ENCODE measurements at regions not wholly inside any gene's neighbourhood (a gene's known extent, or its start where the extent isn't known, plus 50 kb on each side); places are given as distances from the start of the nearest gene placed in this dataset.

GRCh38 chrX:74178536-74178935, 125.4 kb upstream of the ZCCHC13 start:
- peak in 2 of 8 experiments; percentile 30 to 41 for ATAC-seq (replicated peaks in 6 of 8)
- H3K4me1 ChIP-seq (replicated peaks in 1 of 2): no peaks in the 10 kb centered on the region
- 0 to 36% (median 20%) methylated on average over 1 to 8 of the region's 12 CpGs; no CpG with 5 or more reads in 5 of the 10 experiments for WGBS, 10 experiments
- H3K27ac ChIP-seq: no peak overlapping the region
- in situ Hi-C loops (cut with MboI; ENCODE audit: low pct_unique_long_range_greater_than_20kb in 2 of 9, low sequenced_read_pairs in 9 of 9, unreplicated experiment in 9 of 9): no loop called here
- no peak overlapping the region for H3K4me3 ChIP-seq

DNA sequence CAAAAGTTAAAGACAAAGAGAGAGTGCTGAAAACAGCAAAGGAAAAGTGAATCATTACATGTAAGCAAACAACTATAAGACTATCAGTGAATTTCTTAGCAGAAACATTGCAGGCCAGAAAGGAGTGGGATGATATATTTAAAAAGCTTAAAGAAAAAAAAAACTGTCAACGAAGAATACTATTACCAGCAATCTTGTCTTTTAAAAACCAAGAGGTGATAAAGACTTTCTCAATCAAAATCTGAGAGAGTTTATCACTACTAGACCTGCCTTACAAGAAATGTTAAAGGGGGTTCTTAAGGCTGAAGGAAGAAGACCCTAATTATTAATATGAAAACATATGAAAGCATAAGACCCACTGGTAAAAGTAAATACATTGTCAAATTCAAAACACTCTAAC, 132.5 kb upstream of the ZCCHC13 start:
- 25 to 100% (median 81%) methylated on average over 1 of the region's 1 CpG; no CpG with 5 or more reads in 4 of the 10 experiments for WGBS, 10 experiments
- in situ Hi-C loops (cut with MboI; ENCODE audit: low pct_unique_long_range_greater_than_20kb in 2 of 9, low sequenced_read_pairs in 9 of 9, unreplicated experiment in 9 of 9): no loop called here

GRCh38 chrX:74162199-74162598, 141.8 kb upstream of the ZCCHC13 start:
- no peak overlapping the region for H3K4me3 ChIP-seq
- no peak for ATAC-seq (replicated peaks in 6 of 8)
- in situ Hi-C loops (cut with MboI; ENCODE audit: low pct_unique_long_range_greater_than_20kb in 2 of 9, low sequenced_read_pairs in 9 of 9, unreplicated experiment in 9 of 9): no loop called here
- no peaks in the 10 kb centered on the region for H3K4me1 ChIP-seq (replicated peaks in 1 of 2)
- H3K27ac ChIP-seq: no peak overlapping the region
- 75 to 100% (median 100%) methylated on average over 1 to 2 of the region's 20 CpGs; no CpG with 5 or more reads in 7 of the 10 experiments for WGBS, 10 experiments

More for the DNA sequence above, 132.5 kb upstream of the ZCCHC13 start:
- Histone ChIP-seq H3K4me3 (no peak overlapping the region), H3K27ac (no peak overlapping the region), H3K4me1 (replicated peaks in 1 of 2) (no peaks in the 10 kb centered on the region)
- no peak for ATAC-seq (replicated peaks in 6 of 8)

DNA sequence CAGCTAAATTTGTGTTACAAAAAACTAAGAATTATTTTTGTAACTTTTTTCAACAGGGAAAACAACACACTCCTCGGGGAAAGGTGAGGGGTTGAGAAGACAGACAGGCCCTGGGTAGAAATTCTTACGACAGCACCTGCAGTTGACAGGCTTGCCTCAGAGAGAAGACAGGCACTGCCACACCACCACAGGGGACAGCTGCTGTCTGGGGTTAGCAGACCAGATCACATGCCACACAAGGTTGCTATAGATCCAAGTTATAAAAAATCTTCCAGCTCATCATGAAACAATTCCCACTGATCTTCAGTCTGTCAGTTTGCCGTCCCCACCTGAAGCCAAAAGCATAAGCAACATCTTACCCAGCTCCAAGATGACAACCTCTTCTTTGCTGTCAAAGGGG, 143.2 kb upstream of the ZCCHC13 start:
- in situ Hi-C loops (cut with MboI; ENCODE audit: low pct_unique_long_range_greater_than_20kb in 2 of 9, low sequenced_read_pairs in 9 of 9, unreplicated experiment in 9 of 9): no loop called here
- Histone ChIP-seq H3K27ac (no peak overlapping the region), H3K4me1 (replicated peaks in 1 of 2) (no peaks in the 10 kb centered on the region), H3K4me3 (no peak overlapping the region)
- ATAC-seq (replicated peaks in 6 of 8): no peak
- WGBS, 10 experiments: 52 to 100% methylated on average over 1 to 3 of the region's 3 CpGs; no CpG with 5 or more reads in 8 of the 10 experiments

DNA sequence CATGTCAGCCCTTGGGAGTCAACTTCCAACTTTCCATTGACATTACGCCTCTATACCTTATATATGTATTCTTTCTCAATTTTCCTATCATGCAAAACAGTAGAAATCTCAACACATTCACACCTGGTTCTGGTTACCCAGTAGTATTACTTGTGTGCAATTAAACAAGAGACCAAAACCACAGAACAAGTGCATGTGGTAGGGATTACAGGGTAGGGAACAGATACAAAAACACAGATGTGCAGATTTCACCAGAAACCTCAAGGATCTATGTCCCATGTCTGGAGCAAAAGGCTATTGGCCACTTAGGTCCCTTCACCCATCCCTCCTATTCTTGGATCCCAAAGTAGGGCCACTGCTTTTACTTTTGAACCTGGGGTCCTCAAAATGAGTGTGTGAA, 143.6 kb upstream of the ZCCHC13 start:
- Histone ChIP-seq H3K27ac (no peak overlapping the region), H3K4me1 (replicated peaks in 1 of 2) (no peaks in the 10 kb centered on the region), H3K4me3 (no peak overlapping the region)
- 0 to 83% (median 60%) methylated on average over 1 of the region's 1 CpG; no CpG with 5 or more reads in 7 of the 10 experiments for WGBS, 10 experiments
- ATAC-seq (replicated peaks in 6 of 8): no peak
- in situ Hi-C loops (cut with MboI; ENCODE audit: low pct_unique_long_range_greater_than_20kb in 2 of 9, low sequenced_read_pairs in 9 of 9, unreplicated experiment in 9 of 9): no loop called here

DNA sequence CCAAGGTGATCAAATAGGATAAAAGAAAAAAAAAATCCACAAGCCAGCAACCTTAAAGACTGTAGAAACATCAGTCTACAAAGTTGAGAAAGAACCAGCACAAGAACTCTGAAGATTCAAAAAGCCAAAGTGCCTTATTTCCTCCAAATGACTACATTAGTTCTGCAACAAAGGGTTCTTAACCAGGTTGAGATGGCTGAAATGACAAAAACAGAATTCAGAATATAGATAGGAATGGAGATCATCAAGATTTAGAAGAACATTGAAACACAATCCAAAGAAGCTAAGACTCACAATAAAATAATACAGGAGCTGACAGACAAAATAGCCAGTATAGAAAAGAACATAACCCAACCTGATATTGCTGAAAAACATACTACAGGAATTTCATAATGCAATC, 156.5 kb upstream of the ZCCHC13 start:
- in situ Hi-C loops (cut with MboI; ENCODE audit: low pct_unique_long_range_greater_than_20kb in 2 of 9, low sequenced_read_pairs in 9 of 9, unreplicated experiment in 9 of 9): loop anchor here in 2 of 9 experiments (25.0 kb wide), 1 partner anchor 285 kb away; the partner anchor contains the start of gene XIST (in 2 of the 2)
- Histone ChIP-seq H3K4me3 (no peak overlapping the region), H3K27ac (no peak overlapping the region), H3K4me1 (replicated peaks in 1 of 2) (no peaks in the 10 kb centered on the region)
- ATAC-seq (replicated peaks in 6 of 8): no peak

GRCh38 chrX:74138943-74139342, 165.0 kb upstream of the ZCCHC13 start:
- in situ Hi-C loops (cut with MboI; ENCODE audit: low pct_unique_long_range_greater_than_20kb in 2 of 9, low sequenced_read_pairs in 9 of 9, unreplicated experiment in 9 of 9): loop anchor here in 3 of 9 experiments (10.0 to 25.0 kb wide), 2 partner anchors 277 to 284 kb away; partner anchors contain the start of gene XIST (in 3 of the 3)
- no peaks in the 10 kb centered on the region for H3K4me1 ChIP-seq (replicated peaks in 1 of 2)
- no peak overlapping the region for H3K27ac ChIP-seq
- H3K4me3 ChIP-seq: no peak overlapping the region
- no peak for ATAC-seq (replicated peaks in 6 of 8)

DNA sequence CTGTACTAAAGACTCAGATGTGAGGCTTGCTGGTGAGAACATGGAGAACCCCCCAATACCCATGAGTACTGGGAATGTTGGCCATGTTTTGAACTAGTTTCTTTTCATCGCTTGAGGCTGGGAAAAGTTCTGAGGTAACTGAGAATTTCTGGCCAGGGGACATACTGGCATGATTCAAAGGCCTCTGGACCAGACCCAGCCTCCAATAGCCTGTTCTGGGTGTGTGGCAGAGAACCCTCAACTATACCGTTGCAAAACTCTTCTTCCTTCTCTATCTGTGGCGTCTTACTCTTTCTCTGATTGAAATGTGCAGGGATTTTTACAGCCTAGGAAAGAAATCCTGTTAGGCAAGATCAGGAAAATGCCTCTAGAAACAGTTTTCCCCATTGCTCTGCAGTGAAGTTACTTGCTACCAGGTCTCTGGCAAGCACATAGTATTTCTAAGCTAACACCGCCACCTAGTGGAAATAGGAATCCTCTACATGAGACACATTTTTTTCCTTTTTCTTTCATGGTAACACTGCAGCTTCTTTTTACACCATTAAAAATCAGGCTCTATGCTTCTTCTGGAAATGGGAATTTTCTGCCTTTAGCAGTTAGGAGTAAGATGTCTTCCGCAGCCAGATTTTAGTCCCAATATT, 170.7 kb upstream of the ZCCHC13 start:
- no peaks in the 10 kb centered on the region for H3K4me1 ChIP-seq (replicated peaks in 1 of 2)
- 0 to 50% (median 5%) methylated on average over 1 to 3 of the region's 5 CpGs; no CpG with 5 or more reads in 4 of the 10 experiments for WGBS, 10 experiments
- in situ Hi-C loops (cut with MboI; ENCODE audit: low pct_unique_long_range_greater_than_20kb in 2 of 9, low sequenced_read_pairs in 9 of 9, unreplicated experiment in 9 of 9): loop anchor here in 3 of 9 experiments (10.0 to 25.0 kb wide), 2 partner anchors 271 to 278 kb away; partner anchors contain the start of gene XIST (in 3 of the 3)
- no peak overlapping the region for H3K4me3 ChIP-seq
- peak in 7 of 8 experiments; percentile 46 to 77 (median 65) for ATAC-seq (replicated peaks in 6 of 8)
- no peak overlapping the region for H3K27ac ChIP-seq

GRCh38 chrX:74132280-74132679, 171.7 kb upstream of the ZCCHC13 start:
- in situ Hi-C loops (cut with MboI; ENCODE audit: low pct_unique_long_range_greater_than_20kb in 2 of 9, low sequenced_read_pairs in 9 of 9, unreplicated experiment in 9 of 9): loop anchor here in 3 of 9 experiments (10.0 to 25.0 kb wide), 2 partner anchors 270 to 277 kb away; partner anchors contain the start of gene XIST (in 3 of the 3)
- no peak overlapping the region for H3K4me3 ChIP-seq
- no peaks in the 10 kb centered on the region for H3K4me1 ChIP-seq (replicated peaks in 1 of 2)
- 10 to 60% (median 40%) methylated on average over 1 to 3 of the region's 4 CpGs; no CpG with 5 or more reads in 5 of the 10 experiments for WGBS, 10 experiments
- ATAC-seq (replicated peaks in 6 of 8): peak in 5 of 8 experiments; percentile 40 to 80 (median 63)
- H3K27ac ChIP-seq: no peak overlapping the region

DNA sequence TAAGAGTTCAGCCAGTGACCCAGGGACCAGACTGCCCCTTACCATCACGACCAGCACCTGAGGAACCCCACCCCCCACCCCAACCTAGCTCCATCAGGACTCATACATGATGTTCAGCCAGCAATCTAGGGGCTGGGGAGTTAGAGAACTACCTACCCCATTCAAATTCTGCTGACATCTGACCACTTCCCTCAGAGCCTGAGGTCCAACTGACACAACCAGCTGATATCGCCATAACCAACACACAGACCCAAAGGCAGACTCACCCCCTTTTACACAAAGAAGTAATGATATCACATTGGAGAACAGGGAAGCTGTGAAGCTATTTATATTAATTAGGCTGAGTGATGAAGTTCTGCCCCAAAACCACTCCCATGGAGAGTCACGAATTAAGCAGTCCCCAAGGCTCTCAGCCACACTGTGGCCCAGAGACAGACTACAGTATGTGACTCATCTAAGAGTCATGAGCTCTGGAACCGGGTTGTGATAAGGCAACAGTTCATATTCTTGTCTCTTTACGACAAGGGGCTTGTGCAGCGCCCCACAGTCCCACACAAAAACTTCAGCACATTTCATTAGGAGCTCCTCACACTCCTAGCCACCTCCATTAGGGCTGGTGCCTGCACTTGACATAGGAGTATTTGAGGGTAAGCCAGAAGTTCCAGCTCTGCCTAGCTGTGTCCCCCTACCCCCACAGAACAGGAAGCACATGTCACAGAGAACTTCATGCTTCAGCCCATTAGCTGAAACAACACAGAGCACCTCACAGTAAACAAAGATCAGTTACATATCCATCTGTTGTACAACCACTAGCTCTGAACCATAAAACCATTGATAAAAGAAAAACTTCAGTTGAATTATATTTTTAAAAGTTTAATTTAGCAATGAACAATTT, 184.7 kb upstream of the ZCCHC13 start:
- H3K4me3 ChIP-seq: no peak overlapping the region
- H3K4me1 ChIP-seq (replicated peaks in 1 of 2): no peaks in the 10 kb centered on the region
- H3K27ac ChIP-seq: no peak overlapping the region
- 44% methylated on average over 4 of the region's 6 CpGs; no CpG with 5 or more reads in 9 of the 10 experiments for WGBS, 10 experiments
- ATAC-seq (replicated peaks in 6 of 8): peak in 2 of 8 experiments; percentile 61 to 81
- in situ Hi-C loops (cut with MboI; ENCODE audit: low pct_unique_long_range_greater_than_20kb in 2 of 9, low sequenced_read_pairs in 9 of 9, unreplicated experiment in 9 of 9): no loop called here

DNA sequence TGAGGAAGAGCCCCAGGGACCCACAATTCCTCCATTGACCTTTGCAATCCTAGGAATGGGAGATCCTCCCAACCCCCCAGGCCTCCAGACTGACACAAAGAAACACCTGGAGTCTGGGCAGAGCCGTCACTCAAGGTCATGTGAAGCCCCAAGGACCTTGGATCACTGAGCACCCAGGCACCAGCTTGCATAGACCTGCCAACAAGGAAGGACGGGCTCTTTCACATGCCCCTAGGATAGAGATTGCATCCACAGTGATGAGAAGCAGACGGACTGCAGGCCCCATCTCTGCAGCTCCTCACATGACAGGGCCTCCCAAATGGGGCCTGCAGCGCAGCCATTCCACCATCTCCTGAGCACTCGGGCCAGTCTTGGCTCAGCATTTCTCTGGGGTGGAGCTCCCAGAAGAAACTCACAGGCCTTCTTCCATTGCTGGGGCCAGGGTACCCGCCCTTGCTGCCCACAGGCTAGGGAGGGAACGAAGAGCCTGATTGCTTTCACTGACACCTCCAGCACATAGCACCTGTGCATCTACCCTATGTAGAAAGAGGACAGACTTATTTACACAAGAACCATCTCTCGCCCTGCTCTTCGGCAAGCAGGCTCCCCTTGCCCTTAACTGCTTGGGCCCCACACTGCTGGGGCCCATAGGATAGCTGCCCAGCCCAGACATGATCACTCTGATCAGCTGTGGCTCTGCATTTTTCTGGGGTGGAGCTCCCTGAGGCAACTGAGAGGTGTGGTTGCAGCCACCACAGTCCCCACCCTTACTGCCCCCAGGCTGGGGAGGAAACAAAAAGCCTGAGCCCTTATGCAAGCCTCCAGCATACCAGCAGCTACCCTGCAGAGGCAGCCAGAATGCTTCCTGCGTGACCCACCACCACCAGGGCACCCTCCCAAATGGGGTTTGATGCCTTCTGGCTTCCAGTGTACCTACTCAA, 185.7 kb upstream of the ZCCHC13 start:
- in situ Hi-C loops (cut with MboI; ENCODE audit: low pct_unique_long_range_greater_than_20kb in 2 of 9, low sequenced_read_pairs in 9 of 9, unreplicated experiment in 9 of 9): no loop called here
- H3K4me1 ChIP-seq (replicated peaks in 1 of 2): no peaks in the 10 kb centered on the region
- ATAC-seq (replicated peaks in 6 of 8): peak in 3 of 8 experiments; percentile 87 to 91 (median 89)
- 42% methylated on average over 2 of the region's 10 CpGs; no CpG with 5 or more reads in 9 of the 10 experiments for WGBS, 10 experiments
- H3K4me3 ChIP-seq: no peak overlapping the region
- H3K27ac ChIP-seq: no peak overlapping the region

GRCh38 chrX:74111245-74111644, 192.7 kb upstream of the ZCCHC13 start:
- H3K4me1 ChIP-seq (replicated peaks in 1 of 2): no peaks in the 10 kb centered on the region
- H3K27ac ChIP-seq: no peak overlapping the region
- H3K4me3 ChIP-seq: no peak overlapping the region
- in situ Hi-C loops (cut with MboI; ENCODE audit: low pct_unique_long_range_greater_than_20kb in 2 of 9, low sequenced_read_pairs in 9 of 9, unreplicated experiment in 9 of 9): no loop called here
- no peak for ATAC-seq (replicated peaks in 6 of 8)
